ENCODE measurements at regions not wholly inside any gene's neighbourhood (a gene's known extent, or its start where the extent isn't known, plus 50 kb on each side); places are given as distances from the start of the nearest gene placed in this dataset.
"Not testable (repeated sequence)": the region's sequence is repeated elsewhere in the genome, so short reads cannot be mapped to it uniquely, and the experiment has no call there.

DNA sequence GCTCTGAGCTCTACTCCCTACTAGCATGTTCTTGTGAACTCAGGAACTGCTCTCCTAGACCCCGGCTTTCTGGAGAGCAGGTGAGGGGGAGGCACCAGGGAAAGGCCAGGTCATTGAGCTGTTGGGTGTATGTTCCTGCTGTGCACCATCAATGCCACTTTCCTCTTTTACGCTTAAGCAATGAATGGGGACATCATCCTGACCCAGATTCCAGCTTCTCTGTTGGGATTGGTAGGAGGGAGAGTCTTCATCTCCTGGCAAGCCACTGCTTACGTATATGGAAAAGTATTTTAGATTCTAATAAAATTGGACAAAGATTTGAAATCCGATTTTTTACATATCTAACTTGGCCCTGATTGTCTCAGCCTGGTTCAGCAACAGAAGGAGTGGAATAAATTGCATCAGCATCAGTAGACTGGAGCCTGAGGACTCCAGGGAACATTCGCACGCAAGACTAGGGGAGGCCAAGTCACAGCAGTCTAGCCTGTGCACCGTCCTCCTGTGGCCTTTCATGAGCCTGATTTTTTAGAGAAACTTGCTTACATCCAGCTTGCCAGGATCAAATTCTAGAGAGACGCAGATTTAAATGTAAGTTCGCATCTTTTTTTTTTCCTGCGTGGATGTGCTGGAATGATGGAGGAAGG lies 439.3 kb downstream of the RPIA start:
- not testable (repeated sequence) for H3K27me3 Mint-ChIP-seq; H3K4me1 Mint-ChIP-seq; H3K36me3 Mint-ChIP-seq (ENCODE audit: low read depth); ATAC-seq (replicated peaks); H3K4me3 Mint-ChIP-seq; H3K9me3 Mint-ChIP-seq; H3K27ac Mint-ChIP-seq

DNA sequence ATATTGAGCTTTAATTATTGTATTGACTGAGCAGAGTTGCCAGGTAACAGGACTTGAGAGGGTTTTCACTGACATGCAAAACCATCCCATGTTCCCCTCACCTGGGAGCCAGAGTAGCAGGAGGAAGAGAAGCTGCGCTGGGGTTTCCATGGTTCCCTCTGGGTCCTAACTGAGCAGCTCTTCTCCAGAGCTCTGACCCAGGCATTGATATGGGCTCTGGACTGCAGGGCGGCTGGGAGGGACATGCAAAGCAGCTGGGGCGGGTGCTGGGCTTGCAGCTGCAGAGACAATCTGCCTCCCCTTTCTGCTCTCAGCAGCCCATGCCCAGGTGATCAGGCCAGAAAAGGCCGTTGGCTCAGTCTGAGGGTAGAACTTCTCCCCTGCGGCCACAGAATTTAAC lies 451.5 kb downstream of the RPIA start:
- ATAC-seq (replicated peaks); H3K4me1 Mint-ChIP-seq; H3K9me3 Mint-ChIP-seq; H3K27ac Mint-ChIP-seq; H3K36me3 Mint-ChIP-seq (ENCODE audit: low read depth); H3K4me3 Mint-ChIP-seq: not testable (repeated sequence)
- peaks cover 19% of the 10 kb centered on the region for H3K27me3 Mint-ChIP-seq

DNA sequence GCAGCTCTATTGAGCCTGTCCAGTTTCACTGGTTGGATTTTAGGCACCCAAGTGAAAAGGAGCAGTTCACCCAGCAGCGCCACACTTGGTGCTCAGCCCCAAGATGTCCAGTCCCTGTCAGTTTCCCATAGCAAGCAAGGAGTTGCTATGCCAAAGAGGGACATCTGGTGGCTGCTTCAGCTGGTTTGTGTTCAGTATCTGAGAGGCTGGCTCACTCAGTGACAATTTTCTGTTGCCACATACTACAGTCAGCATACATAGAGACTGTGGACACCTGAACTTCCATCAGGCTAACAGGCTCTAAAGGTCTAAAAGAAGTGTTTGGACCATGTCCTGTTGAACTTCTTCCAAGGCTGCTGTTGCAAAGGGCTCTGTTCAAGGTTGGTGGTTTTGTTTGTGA lies 453.9 kb downstream of the RPIA start:
- not testable (repeated sequence) for H3K4me1 Mint-ChIP-seq; ATAC-seq (replicated peaks); H3K36me3 Mint-ChIP-seq (ENCODE audit: low read depth); H3K4me3 Mint-ChIP-seq; H3K27ac Mint-ChIP-seq; H3K9me3 Mint-ChIP-seq
- H3K27me3 Mint-ChIP-seq: peaks cover 19% of the 10 kb centered on the region

DNA sequence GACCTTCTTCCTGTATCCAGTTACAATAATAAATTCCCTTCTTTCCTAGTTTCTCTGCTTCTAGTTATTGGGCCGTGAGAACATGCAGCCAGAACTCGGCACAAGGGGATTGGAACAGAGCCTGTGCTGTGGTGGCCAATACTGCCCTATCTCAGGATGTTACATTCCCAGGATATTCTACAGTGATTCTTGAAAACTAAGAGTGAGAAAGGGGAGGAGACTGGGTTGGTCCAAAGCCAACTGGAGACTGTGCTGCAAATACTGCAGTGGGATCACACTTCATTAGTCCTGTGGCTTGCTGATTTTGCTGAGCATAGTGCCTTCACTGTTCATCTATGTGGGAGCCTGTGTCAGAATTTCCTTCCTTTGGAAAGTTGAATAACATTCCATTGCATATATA lies 456.8 kb downstream of the RPIA start:
- H3K4me1 Mint-ChIP-seq; H3K36me3 Mint-ChIP-seq (ENCODE audit: low read depth); H3K27ac Mint-ChIP-seq; H3K4me3 Mint-ChIP-seq; ATAC-seq (replicated peaks); H3K9me3 Mint-ChIP-seq: not testable (repeated sequence)
- peaks cover 26% of the 10 kb centered on the region for H3K27me3 Mint-ChIP-seq

DNA sequence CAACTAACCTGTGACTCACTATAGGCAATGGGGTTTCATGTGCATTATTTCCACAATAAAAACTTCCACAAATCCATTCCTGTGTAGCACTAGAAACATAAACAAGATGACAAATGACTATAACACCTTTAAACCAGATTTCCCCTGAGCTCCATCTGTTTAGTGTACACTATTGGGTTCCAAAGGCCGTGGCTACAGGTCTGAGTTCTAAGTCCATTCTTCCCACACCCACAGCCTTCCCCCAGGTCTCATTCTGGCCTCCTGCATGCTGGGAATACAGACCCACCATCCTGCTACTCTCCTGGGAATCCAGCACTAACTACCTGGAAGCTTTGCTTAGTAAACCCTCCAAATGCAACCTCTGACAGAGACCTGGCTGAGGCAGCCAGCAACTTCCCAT lies 460.2 kb downstream of the RPIA start:
- not testable (repeated sequence) for H3K27ac Mint-ChIP-seq; H3K4me3 Mint-ChIP-seq; H3K4me1 Mint-ChIP-seq; H3K9me3 Mint-ChIP-seq; H3K36me3 Mint-ChIP-seq (ENCODE audit: low read depth); ATAC-seq (replicated peaks)
- peaks cover 17% of the 10 kb centered on the region for H3K27me3 Mint-ChIP-seq

GRCh38 chr2:89152501-89152900 lies 461.0 kb downstream of the RPIA start:
- not testable (repeated sequence) for H3K27ac Mint-ChIP-seq; H3K9me3 Mint-ChIP-seq; H3K36me3 Mint-ChIP-seq (ENCODE audit: low read depth); H3K4me1 Mint-ChIP-seq; ATAC-seq (replicated peaks); H3K4me3 Mint-ChIP-seq
- H3K27me3 Mint-ChIP-seq: peaks cover 14% of the 10 kb centered on the region

GRCh38 chr2:89153210-89153609 lies 461.7 kb downstream of the RPIA start:
- H3K4me3 Mint-ChIP-seq; H3K36me3 Mint-ChIP-seq (ENCODE audit: low read depth); ATAC-seq (replicated peaks); H3K27ac Mint-ChIP-seq; H3K9me3 Mint-ChIP-seq; H3K27me3 Mint-ChIP-seq; H3K4me1 Mint-ChIP-seq: not testable (repeated sequence)

DNA sequence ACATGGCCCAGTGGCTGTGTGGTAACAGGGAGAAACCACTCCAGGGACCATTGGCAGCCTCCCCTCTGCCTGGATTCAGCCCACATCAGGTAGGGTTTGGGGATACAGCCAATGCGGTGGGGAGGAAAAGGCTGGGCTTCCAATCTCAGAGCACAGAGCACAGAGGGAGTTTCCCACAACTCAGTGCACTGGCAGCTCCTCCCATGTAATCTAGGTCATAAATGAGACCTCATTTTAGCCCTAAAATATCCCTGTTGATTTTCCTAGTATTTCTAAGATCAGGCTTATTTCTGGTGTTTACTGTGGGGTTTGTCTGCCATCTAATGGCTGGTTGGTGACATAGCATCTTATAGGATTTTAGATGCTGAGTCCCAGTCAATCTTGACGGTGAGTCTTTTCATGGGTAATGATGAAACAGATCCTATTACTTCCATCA lies 462.8 kb downstream of the RPIA start:
- ATAC-seq (replicated peaks); H3K27me3 Mint-ChIP-seq; H3K27ac Mint-ChIP-seq; H3K36me3 Mint-ChIP-seq (ENCODE audit: low read depth); H3K4me3 Mint-ChIP-seq; H3K9me3 Mint-ChIP-seq; H3K4me1 Mint-ChIP-seq: not testable (repeated sequence)

GRCh38 chr2:89160306-89160705 lies 468.8 kb downstream of the RPIA start:
- not testable (repeated sequence) for H3K36me3 Mint-ChIP-seq (ENCODE audit: low read depth); ATAC-seq (replicated peaks); H3K9me3 Mint-ChIP-seq; H3K27ac Mint-ChIP-seq; H3K4me3 Mint-ChIP-seq; H3K27me3 Mint-ChIP-seq; H3K4me1 Mint-ChIP-seq

GRCh38 chr2:89161626-89162025 lies 470.2 kb downstream of the RPIA start:
- not testable (repeated sequence) for H3K36me3 Mint-ChIP-seq (ENCODE audit: low read depth); ATAC-seq (replicated peaks); H3K4me3 Mint-ChIP-seq; H3K27ac Mint-ChIP-seq; H3K9me3 Mint-ChIP-seq; H3K4me1 Mint-ChIP-seq; H3K27me3 Mint-ChIP-seq

- not testable (repeated sequence) for H3K4me1 Mint-ChIP-seq; H3K9me3 Mint-ChIP-seq; ATAC-seq (replicated peaks); H3K27me3 Mint-ChIP-seq; H3K4me3 Mint-ChIP-seq; H3K36me3 Mint-ChIP-seq (ENCODE audit: low read depth); H3K27ac Mint-ChIP-seq
Measured at GRCh38 chr2:89170506-89171173, 479.2 kb downstream of the RPIA start.

- not testable (repeated sequence) for H3K4me1 Mint-ChIP-seq; H3K36me3 Mint-ChIP-seq (ENCODE audit: low read depth); H3K4me3 Mint-ChIP-seq; H3K9me3 Mint-ChIP-seq; ATAC-seq (replicated peaks); H3K27me3 Mint-ChIP-seq; H3K27ac Mint-ChIP-seq
Measured at GRCh38 chr2:89171174-89171519, 479.7 kb downstream of the RPIA start.

DNA sequence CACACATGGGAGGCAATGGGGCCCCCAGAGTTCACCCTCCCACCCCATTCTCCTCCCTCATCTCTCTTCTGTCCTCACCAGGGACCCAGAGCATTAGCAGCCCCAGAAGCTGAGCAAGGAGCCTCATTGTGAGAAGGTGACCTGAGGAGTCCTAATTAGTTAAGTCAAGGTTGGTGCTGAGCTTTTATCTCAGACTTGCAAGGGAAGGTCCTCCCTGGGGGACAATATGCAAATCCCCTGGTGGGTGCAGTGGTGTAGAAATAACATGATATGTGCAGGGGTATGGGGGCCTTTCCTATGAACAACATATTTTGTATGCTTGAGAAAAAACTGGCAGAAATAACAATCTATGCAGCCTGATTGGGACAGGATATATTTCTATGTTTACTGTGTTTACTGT lies 485.5 kb downstream of the RPIA start:
- ATAC-seq (replicated peaks): not testable (repeated sequence)

GRCh38 chr2:89182221-89182620 lies 490.7 kb downstream of the RPIA start:
- not testable (repeated sequence) for H3K4me1 Mint-ChIP-seq; H3K36me3 Mint-ChIP-seq (ENCODE audit: low read depth); H3K9me3 Mint-ChIP-seq; H3K27ac Mint-ChIP-seq; H3K4me3 Mint-ChIP-seq; H3K27me3 Mint-ChIP-seq; ATAC-seq (replicated peaks)

More for the DNA sequence above, 485.5 kb downstream of the RPIA start:
- not testable (repeated sequence) for H3K36me3 Mint-ChIP-seq (ENCODE audit: low read depth); H3K4me1 Mint-ChIP-seq; H3K27me3 Mint-ChIP-seq; H3K9me3 Mint-ChIP-seq; H3K4me3 Mint-ChIP-seq; H3K27ac Mint-ChIP-seq

- not testable (repeated sequence) for H3K4me3 Mint-ChIP-seq; H3K27me3 Mint-ChIP-seq; H3K27ac Mint-ChIP-seq; H3K36me3 Mint-ChIP-seq (ENCODE audit: low read depth); H3K4me1 Mint-ChIP-seq; H3K9me3 Mint-ChIP-seq; ATAC-seq (replicated peaks)
Measured at GRCh38 chr2:89184746-89185145, 493.3 kb downstream of the RPIA start.
